ENCODE measurements at regions not wholly inside any gene's neighbourhood (a gene's known extent, or its start where the extent isn't known, plus 50 kb on each side); places are given as distances from the start of the nearest gene placed in this dataset.

- peak; percentile 14 for DNase-seq
Observed at GRCh38 chr18:21997207-21998143, 171.9 kb upstream of the GATA6 start.

GRCh38 chr18:21998486-21998885, 170.9 kb upstream of the GATA6 start:
- no peak for DNase-seq

GRCh38 chr18:22001912-22002487, 167.4 kb upstream of the GATA6 start:
- no peak for DNase-seq

DNA sequence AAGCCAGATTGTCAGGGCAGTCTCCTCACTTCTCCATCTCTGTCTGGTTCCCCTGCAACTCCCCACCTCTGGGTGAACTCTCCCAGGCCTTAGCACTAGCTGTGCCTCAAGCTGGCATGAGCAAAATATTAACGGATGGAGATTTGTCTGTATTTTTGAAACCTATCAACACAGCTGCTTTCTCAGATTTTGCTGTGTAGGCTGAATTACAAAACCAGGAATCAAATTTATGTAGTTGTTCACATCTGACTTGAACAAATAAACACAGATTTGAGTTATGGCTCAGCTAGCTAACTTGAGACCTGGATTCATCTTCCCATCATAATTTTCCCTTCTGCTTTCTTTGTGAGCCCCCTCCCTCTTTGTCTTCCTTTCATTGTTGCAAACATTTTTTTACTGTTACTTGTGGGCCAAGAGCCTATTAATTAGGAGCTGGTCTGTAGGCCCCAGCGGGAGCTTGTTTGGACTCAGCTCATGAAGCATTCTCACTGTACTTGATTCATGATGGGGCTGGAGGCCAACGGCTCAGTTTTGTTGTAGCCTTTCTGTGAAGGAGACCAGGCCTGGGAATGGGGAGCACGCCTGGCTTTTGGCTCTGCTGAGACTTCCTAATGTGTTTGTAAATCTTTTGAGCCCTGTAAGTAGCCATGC, 164.1 kb upstream of the GATA6 start:
- peak; percentile 43 for DNase-seq

- no peak for DNase-seq
Observed at GRCh38 chr18:22006458-22006857, 162.9 kb upstream of the GATA6 start.

GRCh38 chr18:22009242-22009641, 160.1 kb upstream of the GATA6 start:
- no peak for DNase-seq

DNA sequence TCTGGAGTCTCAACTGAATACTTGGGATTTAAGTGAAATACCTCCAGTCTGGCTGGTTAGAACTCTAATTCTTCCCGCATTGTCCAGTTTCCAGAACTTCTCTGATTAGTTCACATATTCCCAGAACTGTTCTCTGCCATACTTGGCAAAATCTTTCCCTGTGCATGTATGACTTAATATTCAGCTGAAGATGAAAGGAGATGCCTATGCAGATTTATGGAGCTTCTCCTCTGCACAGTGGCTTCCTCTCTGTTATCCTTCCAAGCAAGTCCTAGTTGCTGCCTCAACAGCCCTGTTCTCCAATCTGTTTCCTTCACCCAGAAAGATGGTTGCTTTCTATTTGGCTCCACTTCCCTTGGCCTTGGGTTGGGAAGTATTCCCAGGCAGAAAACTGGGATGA, 155.4 kb upstream of the GATA6 start:
- DNase-seq = no peak

GRCh38 chr18:22015156-22015555, 154.2 kb upstream of the GATA6 start:
- no peak for DNase-seq

DNA sequence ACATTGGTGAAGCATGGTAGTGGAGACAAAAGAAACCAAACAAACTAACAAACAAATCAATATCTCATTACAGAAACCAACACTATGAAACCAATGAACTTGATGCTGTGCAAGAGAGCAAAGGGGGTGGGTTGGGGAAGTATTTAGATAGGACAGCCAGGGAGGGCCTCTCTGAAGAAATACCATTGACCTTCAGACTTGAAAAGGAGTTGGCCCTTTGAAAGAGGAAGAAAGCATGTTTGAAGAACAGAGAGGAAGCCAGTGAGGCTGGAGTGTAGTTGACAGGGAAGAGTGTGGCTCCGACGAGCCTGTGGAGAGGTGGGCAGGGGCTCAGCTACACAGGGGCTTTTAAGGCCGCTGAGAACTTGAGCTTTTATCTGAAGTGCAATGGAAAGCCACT, 151.0 kb upstream of the GATA6 start:
- no peak for DNase-seq

DNA sequence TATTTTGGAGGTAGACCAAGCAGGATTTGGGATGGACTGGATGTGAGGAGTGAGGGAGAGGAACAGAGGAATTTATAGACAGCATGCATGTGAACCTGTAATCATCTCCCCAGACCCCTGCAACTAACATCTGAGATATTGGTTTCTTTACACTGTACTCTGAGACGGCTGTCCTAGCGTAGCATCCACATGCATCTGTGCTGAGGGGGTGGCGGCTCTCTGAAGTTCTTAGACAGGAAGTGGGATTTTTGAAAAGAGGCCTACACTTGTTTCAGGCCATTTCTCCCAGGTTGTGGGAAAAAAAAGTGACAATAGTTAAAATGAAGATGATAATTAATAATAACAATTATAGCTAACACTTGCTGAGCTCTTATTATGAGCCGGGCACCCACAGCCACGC, 150.2 kb upstream of the GATA6 start:
- no peak for DNase-seq

GRCh38 chr18:22020127-22020866, 149.1 kb upstream of the GATA6 start:
- no peak for DNase-seq

GRCh38 chr18:22020867-22021370, 148.5 kb upstream of the GATA6 start:
- DNase-seq = no peak

DNA sequence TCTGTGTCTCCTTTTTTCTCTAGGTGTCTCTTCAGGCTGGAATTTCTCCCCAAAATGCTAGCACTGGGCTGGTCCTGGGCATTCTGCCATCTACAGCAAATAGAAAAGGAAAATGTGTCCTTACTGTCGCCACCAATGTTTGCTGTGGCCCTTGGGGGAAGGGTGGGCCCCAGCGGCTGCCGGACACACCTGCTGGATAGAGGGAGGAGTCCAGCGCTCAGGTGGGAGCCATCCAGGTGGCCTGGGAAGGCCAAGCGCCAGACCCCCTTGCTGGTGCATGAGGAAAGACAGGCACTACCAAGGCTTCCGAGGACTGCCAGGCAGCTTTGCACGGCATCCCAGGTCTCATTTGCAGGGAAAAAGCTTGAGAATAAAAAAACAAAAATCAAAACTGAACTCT, 147.7 kb upstream of the GATA6 start:
- DNase-seq = no peak

DNA sequence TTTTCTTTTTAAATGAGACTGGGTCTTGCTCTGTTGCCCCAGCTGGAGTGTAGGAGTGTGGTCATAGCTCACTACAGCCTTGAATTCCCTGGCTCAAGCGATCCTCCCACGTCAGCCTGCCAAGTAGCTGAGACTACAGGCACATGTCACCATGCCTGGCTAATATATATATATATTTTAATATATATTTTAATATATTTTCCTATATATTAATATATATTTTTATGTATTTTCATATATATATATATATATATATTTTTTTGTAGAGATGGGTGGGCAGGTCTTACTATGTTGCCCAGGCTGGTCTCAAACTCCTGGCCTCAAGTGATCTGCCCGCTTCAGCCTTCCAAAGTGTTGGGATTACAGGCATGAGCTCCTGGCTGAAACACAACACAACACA, 144.5 kb upstream of the GATA6 start:
- DNase-seq = no peak

GRCh38 chr18:22026362-22026761, 143.0 kb upstream of the GATA6 start:
- DNase-seq = no peak

DNA sequence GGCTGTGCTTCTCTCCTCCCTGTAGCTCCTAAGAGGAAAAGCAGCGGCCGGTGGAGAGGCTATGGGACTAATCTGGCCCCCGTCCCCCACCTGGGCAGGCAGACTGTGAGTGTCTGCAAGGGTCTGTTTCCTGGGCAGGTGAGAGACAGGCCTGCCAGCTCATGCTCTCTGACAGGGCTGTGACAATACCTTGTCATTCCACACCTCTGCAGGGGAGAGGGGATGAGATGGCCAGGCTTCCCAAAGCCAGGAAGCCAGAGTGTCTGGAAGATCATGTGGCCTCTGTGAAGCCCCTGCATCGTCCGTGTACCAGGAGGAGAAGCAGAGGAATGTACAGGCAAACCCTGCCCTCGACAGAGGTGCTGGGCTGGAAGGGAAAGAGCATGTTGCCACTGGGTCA, 142.5 kb upstream of the GATA6 start:
- DNase-seq = no peak

- no peak for DNase-seq
Observed at GRCh38 chr18:22031611-22032010, 137.8 kb upstream of the GATA6 start.

DNA sequence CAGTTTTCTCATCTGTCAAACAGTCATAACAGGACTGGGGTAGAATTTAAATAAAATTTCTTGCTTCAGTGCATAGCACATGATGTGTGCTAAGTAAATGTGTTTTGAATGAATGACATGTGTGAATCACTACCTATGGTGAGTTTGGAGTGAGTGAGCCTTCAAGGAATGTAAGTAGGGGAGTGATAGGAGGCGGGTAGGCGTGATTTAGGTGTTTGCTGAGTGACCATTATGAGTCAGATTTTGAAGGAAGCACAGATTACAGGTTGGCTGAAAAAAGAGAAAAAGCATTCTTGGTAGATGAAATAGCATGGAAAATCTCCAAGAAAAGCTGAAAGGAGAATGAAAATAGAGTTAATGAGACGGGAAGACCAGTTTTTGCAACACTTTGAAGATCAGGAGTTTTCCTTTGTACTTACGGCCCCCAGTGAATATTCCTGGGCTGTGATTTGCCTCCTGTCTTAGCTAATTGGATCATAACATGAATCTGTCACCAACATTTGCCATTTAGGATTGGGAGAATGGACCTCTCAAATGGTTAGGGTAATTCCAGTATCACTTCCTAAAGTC, 136.9 kb upstream of the GATA6 start:
- DNase-seq = no peak

GRCh38 chr18:22033085-22033484, 136.3 kb upstream of the GATA6 start:
- DNase-seq = no peak

GRCh38 chr18:22034276-22034675, 135.1 kb upstream of the GATA6 start:
- DNase-seq = no peak

- DNase-seq = no peak
Observed at GRCh38 chr18:22040533-22040932, 128.9 kb upstream of the GATA6 start.

- no peak for DNase-seq
Observed at GRCh38 chr18:22043837-22044236, 125.6 kb upstream of the GATA6 start.

Data from skin of body (tissue), 1 donor.